Loucy (cell line): ENCODE measurements at regions not wholly inside any gene's neighbourhood (a gene's known extent, or its start where the extent isn't known, plus 50 kb on each side); places are given as distances from the start of the nearest gene placed in this dataset.

Experiments
- H2AFZ ChIP-seq: fragments of 200-600 bp; sonication (generic); 2 replicates; pipeline ENCODE4 v1.6.0; 2016; ENCODE audit warnings: antibody characterized with exemption, mild to moderate bottlenecking, low read length, moderate library complexity
- H3F3A ChIP-seq: fragments of 200-600 bp; 2 replicates; pipeline ENCODE4 v1.6.0; 2016; ENCODE audit warnings: antibody characterized with exemption, low read depth, mild to moderate bottlenecking
- H3K27me3 ChIP-seq: fragments of 200-600 bp; sonication (generic); 2 replicates; pipeline ENCODE4 v1.6.1; 2014; ENCODE audit warnings: low read length, mild to moderate bottlenecking; ENCODE audit not compliant: insufficient read depth, poor library complexity, severe bottlenecking
- H3K36me3 ChIP-seq: fragments of 200-600 bp; sonication (generic); 2 replicates; pipeline ENCODE4 v1.6.1; 2016; ENCODE audit warnings: low read length; ENCODE audit not compliant: insufficient read depth
- H3K4me1 ChIP-seq: fragments of 200-600 bp; sonication (generic); 2 replicates; pipeline ENCODE4 v1.5.1; 2014; ENCODE audit warnings: low read length, mild to moderate bottlenecking; ENCODE audit not compliant: insufficient read depth, poor library complexity, severe bottlenecking
- H3K4me2 ChIP-seq: fragments of 200-600 bp; sonication (generic); 2 replicates; pipeline ENCODE4 v1.6.0; 2014; ENCODE audit warnings: antibody characterized with exemption, low read length, low read depth, mild to moderate bottlenecking; ENCODE audit not compliant: poor library complexity, severe bottlenecking
- H3K4me3 ChIP-seq: fragments of 200-600 bp; sonication (generic); 2 replicates; pipeline ENCODE4 v1.5.1; 2014; ENCODE audit warnings: low read length, mild to moderate bottlenecking, mixed read lengths; ENCODE audit not compliant: poor library complexity, severe bottlenecking
- H3K79me2 ChIP-seq: fragments of 200-600 bp; sonication (generic); 2 replicates; pipeline ENCODE4 v1.6.1; 2014; ENCODE audit warnings: low read length; ENCODE audit not compliant: insufficient read depth
- H3K9ac ChIP-seq: fragments of 200-600 bp; sonication (generic); 2 replicates; pipeline ENCODE4 v1.6.0; 2014; ENCODE audit warnings: mild to moderate bottlenecking, low read depth, low read length, moderate library complexity; ENCODE audit not compliant: poor library complexity, severe bottlenecking
- H3K9me2 ChIP-seq: fragments of 200-600 bp; sonication (generic); replicated peaks from 2 replicates; pipeline ENCODE4 v1.6.1; 2016; ENCODE audit warnings: low read depth, low read length, mixed read lengths
- H3K9me3 ChIP-seq: fragments of 200-600 bp; sonication (generic); 2 replicates; pipeline ENCODE4 v1.6.1; 2014; ENCODE audit warnings: mild to moderate bottlenecking, antibody characterized with exemption, low read length, low read depth; ENCODE audit not compliant: insufficient read depth
- H4K20me1 ChIP-seq: fragments of 200-600 bp; sonication (generic); 2 replicates; pipeline ENCODE4 v1.6.0; 2014; ENCODE audit warnings: antibody characterized with exemption, low read length, mild to moderate bottlenecking; ENCODE audit not compliant: insufficient read depth, poor library complexity, severe bottlenecking
- EZH2phosphoT487 ChIP-seq: fragments of 200-600 bp; IDR thresholded peaks from 2 replicates; pipeline ENCODE4 v1.6.1; 2018; ENCODE audit warnings: antibody characterized with exemption, mild to moderate bottlenecking, moderate library complexity, borderline replicate concordance
- TF ChIP-seq, protein P1 (sequence below): fragments of 200-600 bp; sonication (generic); conservative IDR thresholded peaks from 2 replicates; pipeline ENCODE4 v1.5.1; 2014; ENCODE audit warnings: mild to moderate bottlenecking, antibody characterized with exemption, low read length

DNA sequence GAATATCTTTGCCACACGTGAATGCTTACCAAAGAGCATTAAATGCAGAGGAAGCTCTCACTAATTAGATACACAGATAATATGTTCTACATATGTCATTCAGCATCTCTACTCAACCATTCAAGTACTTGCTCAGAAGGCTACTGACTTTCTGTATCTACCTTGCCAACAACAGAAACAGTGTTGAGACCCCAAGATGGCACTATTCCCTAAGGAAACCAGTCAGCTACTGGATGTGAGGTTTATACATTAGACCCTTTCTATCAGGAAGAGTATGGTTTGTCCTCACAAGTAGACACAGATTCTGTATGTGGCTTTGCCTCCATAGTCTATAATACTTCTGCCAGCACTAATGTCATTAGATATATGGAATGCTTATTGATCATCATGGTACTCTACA lies 443.9 kb upstream of the INTU start:
- H3K9me3 ChIP-seq, result no peaks in the 10 kb centered on the region
- H3K27me3 ChIP-seq, result no peaks in the 10 kb centered on the region
- no peak overlapping the region for H2AFZ ChIP-seq
- H3K4me2 ChIP-seq, result no peak overlapping the region
- no peaks in the 10 kb centered on the region for H4K20me1 ChIP-seq
- TF ChIP-seq EZH2phosphoT487, result no peak
- TF ChIP-seq, protein P1, sequence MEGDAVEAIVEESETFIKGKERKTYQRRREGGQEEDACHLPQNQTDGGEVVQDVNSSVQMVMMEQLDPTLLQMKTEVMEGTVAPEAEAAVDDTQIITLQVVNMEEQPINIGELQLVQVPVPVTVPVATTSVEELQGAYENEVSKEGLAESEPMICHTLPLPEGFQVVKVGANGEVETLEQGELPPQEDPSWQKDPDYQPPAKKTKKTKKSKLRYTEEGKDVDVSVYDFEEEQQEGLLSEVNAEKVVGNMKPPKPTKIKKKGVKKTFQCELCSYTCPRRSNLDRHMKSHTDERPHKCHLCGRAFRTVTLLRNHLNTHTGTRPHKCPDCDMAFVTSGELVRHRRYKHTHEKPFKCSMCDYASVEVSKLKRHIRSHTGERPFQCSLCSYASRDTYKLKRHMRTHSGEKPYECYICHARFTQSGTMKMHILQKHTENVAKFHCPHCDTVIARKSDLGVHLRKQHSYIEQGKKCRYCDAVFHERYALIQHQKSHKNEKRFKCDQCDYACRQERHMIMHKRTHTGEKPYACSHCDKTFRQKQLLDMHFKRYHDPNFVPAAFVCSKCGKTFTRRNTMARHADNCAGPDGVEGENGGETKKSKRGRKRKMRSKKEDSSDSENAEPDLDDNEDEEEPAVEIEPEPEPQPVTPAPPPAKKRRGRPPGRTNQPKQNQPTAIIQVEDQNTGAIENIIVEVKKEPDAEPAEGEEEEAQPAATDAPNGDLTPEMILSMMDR, result no peak
- no peak overlapping the region for H3K9ac ChIP-seq
- no peak overlapping the region for H3K4me3 ChIP-seq
- H3K9me2 ChIP-seq, result no peaks in the 10 kb centered on the region
- no peaks in the 10 kb centered on the region for H3F3A ChIP-seq
- no peaks in the 10 kb centered on the region for H3K4me1 ChIP-seq
- H3K79me2 ChIP-seq, result no peaks in the 10 kb centered on the region
- H3K36me3 ChIP-seq, result no peaks in the 10 kb centered on the region

DNA sequence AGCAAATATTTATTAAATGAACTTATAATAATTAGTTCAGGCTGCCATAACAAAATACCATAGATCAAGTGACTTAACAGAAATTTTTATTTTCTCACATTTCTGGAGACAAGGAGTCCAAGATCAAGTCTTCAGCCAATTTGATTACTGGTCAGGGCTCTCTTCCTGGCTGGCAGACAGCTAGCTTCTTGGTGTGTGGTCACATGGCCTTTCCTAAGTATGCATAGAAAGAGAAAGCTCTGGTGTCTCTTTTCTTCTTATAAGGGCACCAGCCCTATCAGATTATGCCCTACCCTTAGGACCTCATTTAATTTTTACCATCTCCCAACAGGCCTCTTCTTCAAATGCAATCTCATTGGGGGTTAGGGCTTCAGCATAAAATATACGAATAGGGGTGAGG lies 438.5 kb upstream of the INTU start:
- no peak overlapping the region for H3K4me3 ChIP-seq
- no peaks in the 10 kb centered on the region for H3K27me3 ChIP-seq
- H3K9me3 ChIP-seq, result no peaks in the 10 kb centered on the region; the same call in 1 of the 2 replicates
- TF ChIP-seq EZH2phosphoT487, result no peak
- TF ChIP-seq, protein P1, result no peak
- no peak overlapping the region for H2AFZ ChIP-seq
- no peak overlapping the region for H3K4me2 ChIP-seq
- H3K4me1 ChIP-seq, result no peaks in the 10 kb centered on the region
- no peaks in the 10 kb centered on the region for H3F3A ChIP-seq
- no peaks in the 10 kb centered on the region for H4K20me1 ChIP-seq
- H3K79me2 ChIP-seq, result no peaks in the 10 kb centered on the region
- H3K36me3 ChIP-seq, result no peaks in the 10 kb centered on the region
- H3K9me2 ChIP-seq, result no peaks in the 10 kb centered on the region
- H3K9ac ChIP-seq, result no peak overlapping the region

DNA sequence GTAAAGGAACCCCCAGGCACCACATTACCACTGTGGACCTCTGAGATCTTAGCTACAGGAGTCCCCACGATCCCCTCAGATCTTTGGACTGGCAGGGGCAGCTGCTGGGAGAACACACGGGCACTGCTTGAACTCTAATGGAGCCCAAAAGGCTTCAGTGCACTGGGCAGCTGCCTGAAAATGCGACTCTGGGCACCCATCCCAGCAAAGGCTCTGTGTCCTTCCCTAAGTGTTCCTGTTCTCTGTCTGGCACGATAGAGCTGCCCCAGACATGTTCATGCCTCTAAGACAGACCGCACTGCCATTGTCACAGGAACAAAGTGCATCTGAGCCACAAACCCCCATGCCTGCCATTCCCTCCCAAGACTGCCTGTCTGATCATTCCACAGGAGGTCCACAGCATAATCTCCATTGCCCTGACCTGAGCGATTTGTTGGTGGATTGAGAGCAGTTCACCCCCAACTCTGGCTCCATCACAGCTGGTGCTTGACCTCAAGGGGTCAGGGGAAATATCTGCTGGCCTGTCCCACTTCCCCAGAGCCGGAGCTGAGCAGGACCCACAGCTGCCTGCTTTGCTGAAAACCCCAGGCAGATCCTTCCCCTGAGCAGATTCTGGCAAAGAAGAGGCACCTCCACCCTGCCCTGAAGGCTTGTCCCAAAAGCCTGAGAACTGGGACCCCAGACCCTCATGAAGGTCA lies 436.0 kb upstream of the INTU start:
- no peaks in the 10 kb centered on the region for H3K36me3 ChIP-seq
- no peaks in the 10 kb centered on the region for H4K20me1 ChIP-seq
- H3K9me3 ChIP-seq, result no peaks in the 10 kb centered on the region; the same call in 1 of the 2 replicates
- no peak overlapping the region for H2AFZ ChIP-seq
- TF ChIP-seq EZH2phosphoT487, result no peak
- TF ChIP-seq, protein P1, result no peak
- H3K4me1 ChIP-seq, result no peaks in the 10 kb centered on the region
- H3K79me2 ChIP-seq, result no peaks in the 10 kb centered on the region
- H3K4me3 ChIP-seq, result no peak overlapping the region
- H3K9me2 ChIP-seq, result no peaks in the 10 kb centered on the region
- no peak overlapping the region for H3K9ac ChIP-seq
- H3K4me2 ChIP-seq, result no peak overlapping the region
- no peaks in the 10 kb centered on the region for H3K27me3 ChIP-seq
- H3F3A ChIP-seq, result no peaks in the 10 kb centered on the region
